ENCODE measurements at regions not wholly inside any gene's neighbourhood (a gene's known extent, or its start where the extent isn't known, plus 50 kb on each side); places are given as distances from the start of the nearest gene placed in this dataset.

- no peak for TF ChIP-seq CTCF (conservative IDR thresholded peaks at IDR 0.05; ENCODE audit: low read depth, low read length)
- no peak for TF ChIP-seq EZH2 (IDR thresholded peaks at IDR 0.05; ENCODE audit: borderline replicate concordance, low read depth, low read length, poor library complexity, severe bottlenecking)
Observed at GRCh38 chr12:3420693-3421092, 70.3 kb upstream of the PRMT8 start.

All from A673 (cell line).